Liver (tissue), 8 donors: ENCODE measurements at regions not wholly inside any gene's neighbourhood (a gene's known extent, or its start where the extent isn't known, plus 50 kb on each side); places are given as distances from the start of the nearest gene placed in this dataset.

Experiments used
- DNase-seq: peaks from one replicate; pipeline ENCODE4 v3.0.0-alpha.2; 2017; ENCODE audit warnings: low spot score
- H3K27ac ChIP-seq, 2 donors: one replicate each; pipeline ENCODE4 v1.7.0; 2013; ENCODE audit warnings: inconsistent platforms in 2 of 2, low read length in 2 of 2, control low read depth in 1 of 2, low read depth in 1 of 2, mild to moderate bottlenecking in 1 of 2
- H3K27me3 ChIP-seq, 4 donors: one replicate each; pipeline versions ENCODE4 v1.6.1 to v1.7.0; 2013; ENCODE audit warnings: low read length in 3 of 4, inconsistent platforms in 1 of 4, mild to moderate bottlenecking in 1 of 4, moderate library complexity in 1 of 4; ENCODE audit not compliant: control insufficient read depth in 4 of 4, insufficient read depth in 4 of 4
- H3K36me3 ChIP-seq, 4 donors: one replicate each; pipeline versions ENCODE4 v1.6.1 to v1.7.0; 2013; ENCODE audit warnings: low read length in 3 of 4, mild to moderate bottlenecking in 3 of 4, low read depth in 1 of 4, moderate library complexity in 1 of 4; ENCODE audit not compliant: control insufficient read depth in 4 of 4, insufficient read depth in 3 of 4
- H3K4me1 ChIP-seq, 4 donors: one replicate each; pipeline versions ENCODE4 v1.6.1 to v1.7.0; 2013; ENCODE audit warnings: low read length in 3 of 4, mild to moderate bottlenecking in 3 of 4, moderate library complexity in 1 of 4; ENCODE audit not compliant: control insufficient read depth in 4 of 4, insufficient read depth in 4 of 4
- H3K4me3 ChIP-seq, 3 donors: one replicate each; pipeline versions ENCODE4 v1.6.1 to v1.7.0; 2013; ENCODE audit warnings: low read length in 3 of 3, control low read depth in 1 of 3, low read depth in 1 of 3, mild to moderate bottlenecking in 1 of 3
- H3K9ac ChIP-seq, 2 donors: one replicate each; pipeline ENCODE4 v1.7.0; 2013; ENCODE audit warnings: low read length in 2 of 2, mild to moderate bottlenecking in 2 of 2, moderate library complexity in 2 of 2, control low read depth in 1 of 2, low read depth in 1 of 2
- H3K9me3 ChIP-seq, 4 donors: one replicate each; pipeline versions ENCODE4 v1.6.1 to v1.7.0; 2013; ENCODE audit warnings: low read length in 3 of 4; ENCODE audit not compliant: control insufficient read depth in 4 of 4
- EGR1 ChIP-seq, 2 donors: IDR thresholded peaks; 2 replicates each; pipeline ENCODE4 v1.6.1; 2016 to 2018; ENCODE audit warnings: antibody characterized with exemption in 2 of 2, low read depth in 2 of 2
- FOXA1 ChIP-seq: IDR thresholded peaks from 2 replicates; pipeline ENCODE4 v1.6.1; 2016; ENCODE audit warnings: antibody characterized with exemption
- FOXA2 ChIP-seq: IDR thresholded peaks from 2 replicates; pipeline ENCODE4 v1.6.1; 2016; ENCODE audit warnings: antibody characterized with exemption
- GABPA ChIP-seq, 2 donors: IDR thresholded peaks in 1 of 2; conservative IDR thresholded peaks in 1 of 2; 2 replicates each; pipeline ENCODE4 v1.6.1; 2016; ENCODE audit warnings: antibody characterized with exemption in 2 of 2, mild to moderate bottlenecking in 1 of 2, moderate library complexity in 1 of 2
- HNF4A ChIP-seq, 2 donors: conservative IDR thresholded peaks; 2 replicates each; pipeline ENCODE4 v1.6.1; 2016; ENCODE audit warnings: antibody characterized with exemption in 2 of 2, mild to moderate bottlenecking in 2 of 2
- HNF4G ChIP-seq: IDR thresholded peaks from 2 replicates; pipeline ENCODE4 v1.6.1; 2016; ENCODE audit warnings: antibody characterized with exemption
- JUND ChIP-seq, 2 donors: IDR thresholded peaks; 2 replicates each; pipeline ENCODE4 v1.6.1; 2016; ENCODE audit warnings: antibody characterized with exemption in 2 of 2
- NR2F2 ChIP-seq: IDR thresholded peaks from 2 replicates; pipeline ENCODE4 v1.6.1; 2016; ENCODE audit warnings: antibody characterized with exemption
- RAD21 ChIP-seq, 2 donors: IDR thresholded peaks; 2 replicates each; pipeline ENCODE4 v1.6.1; 2016; ENCODE audit warnings: antibody characterized with exemption in 2 of 2, mild to moderate bottlenecking in 2 of 2
- RXRA ChIP-seq, 2 donors: IDR thresholded peaks; 2 replicates each; pipeline ENCODE4 v1.6.1; 2017 to 2018; ENCODE audit warnings: antibody characterized with exemption in 2 of 2, mild to moderate bottlenecking in 1 of 2
- SP1 ChIP-seq: IDR thresholded peaks from 2 replicates; pipeline ENCODE4 v1.6.1; 2018; ENCODE audit warnings: antibody characterized with exemption, mild to moderate bottlenecking
- TAF1 ChIP-seq: conservative IDR thresholded peaks from 2 replicates; pipeline ENCODE4 v1.6.1; 2016; ENCODE audit warnings: antibody characterized with exemption, mild to moderate bottlenecking
- YY1 ChIP-seq: IDR thresholded peaks from 2 replicates; pipeline ENCODE4 v1.6.1; 2016; ENCODE audit warnings: antibody characterized with exemption, mild to moderate bottlenecking
- ZBTB33 ChIP-seq: IDR thresholded peaks from 2 replicates; pipeline ENCODE4 v1.6.1; 2016; ENCODE audit warnings: antibody characterized with exemption
- WGBS: extraction: QIAGEN DNeasy Blood & Tissue Kit; methylation state at CpG from one replicate; pipeline ENCODE4 v1.1.7; 2013; 5-methylcytosine and 5-hydroxymethylcytosine counted together
- TF ChIP-seq, protein P1 (sequence below): fragments of 150-350 bp; IDR thresholded peaks from 2 replicates; pipeline ENCODE4 v1.5.1; 2017; ENCODE audit warnings: improper control_type of control experiment, low read depth, low read length; ENCODE audit not compliant: missing input control
- TF ChIP-seq, protein P2 (sequence below): IDR thresholded peaks from 2 replicates; pipeline ENCODE4 v1.6.1; 2016; ENCODE audit warnings: antibody characterized with exemption
- TF ChIP-seq, protein P3 (sequence below): IDR thresholded peaks from 2 replicates; pipeline ENCODE4 v1.6.1; 2016; ENCODE audit warnings: antibody characterized with exemption, mild to moderate bottlenecking
- TF ChIP-seq, protein P4 (sequence below): IDR thresholded peaks from 2 replicates; pipeline ENCODE4 v1.6.1; 2016; ENCODE audit warnings: antibody characterized with exemption
- donor health status: healthy.
- donor health status: healthy.
- donor health status: healthy.
- donor health status: healthy.
- donor health status: healthy.

GRCh38 chr9:135339378-135339973 is 140.1 kb upstream of the PPP1R26 start:
- Histone ChIP-seq H3K9me3 (no peaks in the 10 kb centered on the region), H3K9ac (no peak overlapping the region), H3K27ac (no peak overlapping the region), H3K4me3 (no peak overlapping the region), H3K36me3 (no peaks in the 10 kb centered on the region), H3K27me3 (peaks cover 0 to under 1% (median 0%) of the 10 kb centered on the region in 4 donors), H3K4me1 (no peaks in the 10 kb centered on the region)
- WGBS = 58% methylated on average over 17 of the region's 17 CpGs
- no peak for DNase-seq
- TF ChIP-seq FOXA1 (no peak), SP1 (no peak), ZBTB33 (no peak), TAF1 (no peak), RXRA (IDR thresholded peaks at IDR 0.05) (no peak), HNF4A (conservative IDR thresholded peaks at IDR 0.05) (no peak), FOXA2 (no peak), NR2F2 (no peak), YY1 (no peak), EGR1 (IDR thresholded peaks at IDR 0.05; ENCODE audit: low read depth in 2 of 2) (no peak), JUND (IDR thresholded peaks at IDR 0.05) (no peak), GABPA (IDR thresholded peaks at IDR 0.05 in 1 of 2, conservative IDR thresholded peaks at IDR 0.05 in 1 of 2) (no peak), HNF4G (no peak), RAD21 (IDR thresholded peaks at IDR 0.05) (no peak)
- TF ChIP-seq, protein P1, sequence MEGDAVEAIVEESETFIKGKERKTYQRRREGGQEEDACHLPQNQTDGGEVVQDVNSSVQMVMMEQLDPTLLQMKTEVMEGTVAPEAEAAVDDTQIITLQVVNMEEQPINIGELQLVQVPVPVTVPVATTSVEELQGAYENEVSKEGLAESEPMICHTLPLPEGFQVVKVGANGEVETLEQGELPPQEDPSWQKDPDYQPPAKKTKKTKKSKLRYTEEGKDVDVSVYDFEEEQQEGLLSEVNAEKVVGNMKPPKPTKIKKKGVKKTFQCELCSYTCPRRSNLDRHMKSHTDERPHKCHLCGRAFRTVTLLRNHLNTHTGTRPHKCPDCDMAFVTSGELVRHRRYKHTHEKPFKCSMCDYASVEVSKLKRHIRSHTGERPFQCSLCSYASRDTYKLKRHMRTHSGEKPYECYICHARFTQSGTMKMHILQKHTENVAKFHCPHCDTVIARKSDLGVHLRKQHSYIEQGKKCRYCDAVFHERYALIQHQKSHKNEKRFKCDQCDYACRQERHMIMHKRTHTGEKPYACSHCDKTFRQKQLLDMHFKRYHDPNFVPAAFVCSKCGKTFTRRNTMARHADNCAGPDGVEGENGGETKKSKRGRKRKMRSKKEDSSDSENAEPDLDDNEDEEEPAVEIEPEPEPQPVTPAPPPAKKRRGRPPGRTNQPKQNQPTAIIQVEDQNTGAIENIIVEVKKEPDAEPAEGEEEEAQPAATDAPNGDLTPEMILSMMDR = no peak
- TF ChIP-seq, protein P2, sequence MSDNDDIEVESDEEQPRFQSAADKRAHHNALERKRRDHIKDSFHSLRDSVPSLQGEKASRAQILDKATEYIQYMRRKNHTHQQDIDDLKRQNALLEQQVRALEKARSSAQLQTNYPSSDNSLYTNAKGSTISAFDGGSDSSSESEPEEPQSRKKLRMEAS = no peak
- TF ChIP-seq, protein P3, sequence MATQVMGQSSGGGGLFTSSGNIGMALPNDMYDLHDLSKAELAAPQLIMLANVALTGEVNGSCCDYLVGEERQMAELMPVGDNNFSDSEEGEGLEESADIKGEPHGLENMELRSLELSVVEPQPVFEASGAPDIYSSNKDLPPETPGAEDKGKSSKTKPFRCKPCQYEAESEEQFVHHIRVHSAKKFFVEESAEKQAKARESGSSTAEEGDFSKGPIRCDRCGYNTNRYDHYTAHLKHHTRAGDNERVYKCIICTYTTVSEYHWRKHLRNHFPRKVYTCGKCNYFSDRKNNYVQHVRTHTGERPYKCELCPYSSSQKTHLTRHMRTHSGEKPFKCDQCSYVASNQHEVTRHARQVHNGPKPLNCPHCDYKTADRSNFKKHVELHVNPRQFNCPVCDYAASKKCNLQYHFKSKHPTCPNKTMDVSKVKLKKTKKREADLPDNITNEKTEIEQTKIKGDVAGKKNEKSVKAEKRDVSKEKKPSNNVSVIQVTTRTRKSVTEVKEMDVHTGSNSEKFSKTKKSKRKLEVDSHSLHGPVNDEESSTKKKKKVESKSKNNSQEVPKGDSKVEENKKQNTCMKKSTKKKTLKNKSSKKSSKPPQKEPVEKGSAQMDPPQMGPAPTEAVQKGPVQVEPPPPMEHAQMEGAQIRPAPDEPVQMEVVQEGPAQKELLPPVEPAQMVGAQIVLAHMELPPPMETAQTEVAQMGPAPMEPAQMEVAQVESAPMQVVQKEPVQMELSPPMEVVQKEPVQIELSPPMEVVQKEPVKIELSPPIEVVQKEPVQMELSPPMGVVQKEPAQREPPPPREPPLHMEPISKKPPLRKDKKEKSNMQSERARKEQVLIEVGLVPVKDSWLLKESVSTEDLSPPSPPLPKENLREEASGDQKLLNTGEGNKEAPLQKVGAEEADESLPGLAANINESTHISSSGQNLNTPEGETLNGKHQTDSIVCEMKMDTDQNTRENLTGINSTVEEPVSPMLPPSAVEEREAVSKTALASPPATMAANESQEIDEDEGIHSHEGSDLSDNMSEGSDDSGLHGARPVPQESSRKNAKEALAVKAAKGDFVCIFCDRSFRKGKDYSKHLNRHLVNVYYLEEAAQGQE = no peak
- TF ChIP-seq, protein P4, sequence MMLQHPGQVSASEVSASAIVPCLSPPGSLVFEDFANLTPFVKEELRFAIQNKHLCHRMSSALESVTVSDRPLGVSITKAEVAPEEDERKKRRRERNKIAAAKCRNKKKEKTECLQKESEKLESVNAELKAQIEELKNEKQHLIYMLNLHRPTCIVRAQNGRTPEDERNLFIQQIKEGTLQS = no peak
